Mucosa of descending colon (tissue), 3 donors: ENCODE measurements at regions not wholly inside any gene's neighbourhood (a gene's known extent, or its start where the extent isn't known, plus 50 kb on each side); places are given as distances from the start of the nearest gene placed in this dataset.

Source experiments
- ATAC-seq: fragments of 200-7000 bp; cut with Tn5 transposase; one replicate; pipeline ENCODE4 v1.9.1; 2020; ENCODE audit warnings: mild to moderate bottlenecking, moderate library complexity
- DNase-seq, 3 donors: peaks; one replicate each; pipeline ENCODE4 v3.0.0-alpha.2; 2020
- H3K36me3 ChIP-seq: fragments of 200-600 bp; one replicate; pipeline ENCODE4 v1.8.0; 2021; ENCODE audit warnings: low read depth, mild to moderate bottlenecking
- H3K4me1 ChIP-seq: fragments of 200-600 bp; one replicate; pipeline ENCODE4 v1.8.0; 2021; ENCODE audit warnings: low read depth, mild to moderate bottlenecking
- H3K4me3 ChIP-seq: fragments of 200-600 bp; one replicate; pipeline ENCODE4 v1.8.0; 2021; ENCODE audit warnings: mild to moderate bottlenecking
- H3K9me3 ChIP-seq: fragments of 200-600 bp; one replicate; pipeline ENCODE4 v1.8.0; 2021; ENCODE audit warnings: mild to moderate bottlenecking
- CTCF ChIP-seq: fragments of 200-600 bp; IDR thresholded peaks from one replicate; pipeline ENCODE4 v1.8.0; 2022; ENCODE audit warnings: antibody characterized with exemption, mild to moderate bottlenecking
- intact Hi-C, 2 donors: fragments of 100-400 bp; cut with DNase I in 1 of 2; cut with micrococcal nuclease in 1 of 2; formaldehyde crosslinking; loops; one replicate each; pipeline versions ENCODE4 v1.11.0 to v1.11.1; 2022; cut with DNase I, micrococcal nuclease
- donor health status: DM: no; HTN: no; CAD: no; lungs with moderate emphysema.
- donor health status: DM: no; HTN: no; CAD: no.
- donor health status: DM: no; HTN: yes; CAD: no.

- H3K9me3 ChIP-seq, result no peaks in the 10 kb centered on the region
- no peaks in the 10 kb centered on the region for H3K4me1 ChIP-seq
- H3K36me3 ChIP-seq, result no peaks in the 10 kb centered on the region
- H3K4me3 ChIP-seq, result no peak overlapping the region
- intact Hi-C loops, result no loop called here
- TF ChIP-seq CTCF, result no peak
- no peak for ATAC-seq
- DNase-seq, result no peak
These were observed 156.2 kb downstream of the PABPC4L start for GRCh38 chr4:134045411-134045810.

GRCh38 chr4:134043266-134043665 lies 158.3 kb downstream of the PABPC4L start:
- no peak overlapping the region for H3K4me3 ChIP-seq
- H3K4me1 ChIP-seq, result no peaks in the 10 kb centered on the region
- intact Hi-C loops, result no loop called here
- no peaks in the 10 kb centered on the region for H3K36me3 ChIP-seq
- DNase-seq (no peak), ATAC-seq (no peak)
- H3K9me3 ChIP-seq, result no peaks in the 10 kb centered on the region
- no peak for TF ChIP-seq CTCF

GRCh38 chr4:134028421-134028820 lies 173.2 kb downstream of the PABPC4L start:
- TF ChIP-seq CTCF, result no peak

GRCh38 chr4:134027931-134028330 lies 173.7 kb downstream of the PABPC4L start:
- no peak overlapping the region for H3K4me3 ChIP-seq
- intact Hi-C loops, result no loop called here
- H3K4me1 ChIP-seq, result no peaks in the 10 kb centered on the region
- no peaks in the 10 kb centered on the region for H3K9me3 ChIP-seq
- H3K36me3 ChIP-seq, result no peaks in the 10 kb centered on the region
- ATAC-seq (no peak), DNase-seq (no peak)
- TF ChIP-seq CTCF, result no peak

More at GRCh38 chr4:134028421-134028820, 173.2 kb downstream of the PABPC4L start:
- Histone ChIP-seq H3K9me3 (no peaks in the 10 kb centered on the region), H3K4me3 (no peak overlapping the region), H3K36me3 (no peaks in the 10 kb centered on the region), H3K4me1 (no peaks in the 10 kb centered on the region)
- DNase-seq (no peak), ATAC-seq (no peak)
- intact Hi-C loops, result no loop called here

GRCh38 chr4:134024251-134024650 lies 177.3 kb downstream of the PABPC4L start:
- Histone ChIP-seq H3K9me3 (no peaks in the 10 kb centered on the region), H3K36me3 (no peaks in the 10 kb centered on the region), H3K4me1 (no peaks in the 10 kb centered on the region), H3K4me3 (no peak overlapping the region)
- ATAC-seq (no peak), DNase-seq (no peak)
- no peak for TF ChIP-seq CTCF
- intact Hi-C loops, result no loop called here

- Histone ChIP-seq H3K36me3 (no peaks in the 10 kb centered on the region), H3K9me3 (no peaks in the 10 kb centered on the region), H3K4me1 (no peaks in the 10 kb centered on the region), H3K4me3 (no peak overlapping the region)
- TF ChIP-seq CTCF, result no peak
- intact Hi-C loops, result no loop called here
- DNase-seq (no peak), ATAC-seq (no peak)
These were observed 181.9 kb downstream of the PABPC4L start for GRCh38 chr4:134019657-134020056.
